ENCODE measurements at regions not wholly inside any gene's neighbourhood (a gene's known extent, or its start where the extent isn't known, plus 50 kb on each side); places are given as distances from the start of the nearest gene placed in this dataset.

- no peak for DNase-seq
These were observed 357.6 kb downstream of the TBC1D4 start for GRCh38 chr13:75124415-75124814.

DNA sequence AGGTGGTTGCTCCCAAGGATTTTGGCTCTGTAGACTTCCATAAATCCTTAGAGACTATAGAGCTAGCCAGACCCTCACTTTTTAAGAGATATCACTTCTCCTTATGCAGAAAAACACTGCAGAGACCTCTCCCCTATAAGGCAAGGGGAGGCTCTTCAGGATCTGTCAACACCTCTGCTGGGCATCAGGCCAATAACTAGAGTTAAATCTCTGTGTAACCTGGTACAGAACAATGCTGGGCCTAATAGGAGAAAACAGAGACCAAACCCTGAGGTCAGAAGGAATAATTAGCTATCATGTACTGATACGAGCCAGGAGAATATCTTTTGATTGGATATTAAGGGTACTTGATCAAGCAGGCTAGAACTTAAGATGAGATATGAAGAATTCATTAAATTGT, 358.5 kb downstream of the TBC1D4 start:
- DNase-seq = no peak

DNA sequence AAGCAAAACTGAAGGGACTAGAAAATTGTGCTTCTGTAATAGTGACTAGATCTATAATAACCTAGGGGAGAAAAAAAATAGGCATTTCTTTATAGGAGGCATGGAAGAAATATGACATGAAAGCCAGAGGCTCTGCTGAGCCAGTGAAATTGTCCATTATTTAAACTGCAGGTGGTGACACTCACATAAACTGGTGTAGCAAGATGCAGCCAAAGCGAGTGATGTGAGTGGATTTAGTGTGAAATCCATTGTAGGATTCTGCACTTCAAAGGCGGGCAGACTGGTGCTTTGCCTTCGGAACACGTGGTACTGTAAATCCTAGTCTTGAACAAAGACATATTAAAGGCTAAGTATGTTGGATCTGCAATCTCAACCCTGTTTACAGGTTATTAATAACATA, 361.9 kb downstream of the TBC1D4 start:
- no peak for DNase-seq

- DNase-seq = no peak
These were observed 366.8 kb downstream of the TBC1D4 start for GRCh38 chr13:75115171-75115570.

GRCh38 chr13:75103976-75104375, 378.0 kb downstream of the TBC1D4 start:
- DNase-seq = no peak

DNA sequence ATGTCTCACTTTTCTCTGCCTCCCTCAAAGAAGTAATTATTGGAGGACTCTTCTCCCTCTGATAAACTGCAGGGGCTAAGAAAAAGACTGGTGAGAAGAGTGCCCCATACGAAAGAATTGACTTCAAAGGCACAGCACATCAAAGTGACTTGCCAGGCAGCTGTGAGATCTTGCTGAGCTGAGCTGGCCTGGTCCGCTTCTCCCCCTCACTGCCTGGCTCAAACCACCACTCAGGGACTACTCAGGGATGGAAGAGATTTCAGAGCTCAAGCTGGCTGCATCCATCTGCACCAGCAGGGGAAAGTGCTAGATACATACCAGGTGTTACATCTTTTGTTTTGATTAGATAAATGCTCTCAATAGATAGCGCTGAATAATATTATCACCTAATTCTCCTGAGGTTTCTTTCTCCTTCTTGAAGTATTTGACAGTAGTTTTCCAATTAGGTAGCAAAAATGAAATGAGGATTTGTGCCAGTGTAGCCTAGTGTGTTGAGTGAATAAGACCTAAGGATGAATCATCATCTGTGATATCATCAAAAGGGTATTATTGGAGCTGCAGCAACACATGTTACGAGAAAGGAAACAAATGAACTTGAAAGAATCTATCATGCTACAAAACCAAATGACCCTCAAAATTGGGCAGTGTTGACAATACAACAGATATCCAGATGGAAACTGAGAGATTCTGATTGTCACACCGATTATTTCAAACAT, 379.8 kb downstream of the TBC1D4 start:
- DNase-seq = no peak

GRCh38 chr13:75101348-75101747, 380.6 kb downstream of the TBC1D4 start:
- DNase-seq = no peak

DNA sequence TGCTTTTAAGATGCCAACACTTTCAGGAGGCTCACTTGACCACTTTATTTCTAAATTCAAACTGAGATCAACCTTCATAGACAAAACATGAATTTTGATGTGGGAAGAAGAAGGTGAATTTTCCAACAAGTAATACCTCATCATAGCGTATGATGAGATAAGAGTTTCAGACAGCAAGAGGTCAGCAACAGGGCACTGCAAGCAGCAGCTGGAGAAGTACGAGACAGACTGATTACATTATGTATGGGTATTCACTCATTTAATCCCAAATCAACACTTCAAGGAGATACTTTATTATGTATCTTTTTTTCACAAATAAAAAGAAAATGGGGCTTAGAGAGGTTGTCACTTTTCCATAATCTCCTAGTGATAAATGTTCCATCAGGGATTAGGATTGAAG, 389.8 kb downstream of the TBC1D4 start:
- no peak for DNase-seq

- no peak for DNase-seq
These were observed 390.3 kb downstream of the TBC1D4 start for GRCh38 chr13:75091718-75092117.

GRCh38 chr13:75090872-75091615, 390.9 kb downstream of the TBC1D4 start:
- no peak for DNase-seq

DNA sequence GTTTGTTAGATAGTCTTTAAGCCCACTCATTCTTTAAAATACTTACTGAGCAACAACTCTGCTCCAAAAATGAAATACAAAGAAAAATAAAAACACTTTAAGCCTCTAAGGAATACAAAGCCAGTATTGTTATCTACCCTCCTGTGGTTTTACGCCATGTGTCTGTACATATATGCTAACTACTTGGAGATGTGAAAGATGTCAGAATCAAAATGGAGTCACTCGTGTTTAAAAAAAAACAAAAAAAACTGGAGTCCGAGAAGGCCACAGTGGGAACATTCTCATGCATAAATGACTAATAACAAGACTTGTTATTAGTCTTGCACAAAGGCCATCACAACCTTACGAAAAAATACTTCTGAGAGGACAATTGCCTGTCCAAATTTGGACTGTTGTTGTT, 393.1 kb downstream of the TBC1D4 start:
- no peak for DNase-seq

DNA sequence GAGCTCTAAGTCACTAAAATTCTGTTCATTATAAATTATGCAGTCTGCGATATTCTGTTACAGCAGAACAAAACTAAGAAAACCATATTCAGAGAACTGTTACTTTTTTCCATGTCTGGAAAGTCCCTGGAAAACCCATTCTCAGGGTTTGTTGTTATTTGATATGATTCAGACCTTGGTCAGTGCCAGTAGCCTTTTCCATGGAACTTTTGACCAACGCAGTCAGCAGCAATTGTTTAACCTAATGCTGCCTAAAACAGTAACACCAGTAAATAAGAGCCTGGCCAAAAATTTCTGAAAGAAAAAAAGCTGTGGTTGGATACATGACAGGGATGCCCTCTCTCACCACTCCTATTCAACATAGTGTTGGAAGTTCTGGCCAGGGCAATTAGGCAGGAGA, 402.7 kb downstream of the TBC1D4 start:
- no peak for DNase-seq

DNA sequence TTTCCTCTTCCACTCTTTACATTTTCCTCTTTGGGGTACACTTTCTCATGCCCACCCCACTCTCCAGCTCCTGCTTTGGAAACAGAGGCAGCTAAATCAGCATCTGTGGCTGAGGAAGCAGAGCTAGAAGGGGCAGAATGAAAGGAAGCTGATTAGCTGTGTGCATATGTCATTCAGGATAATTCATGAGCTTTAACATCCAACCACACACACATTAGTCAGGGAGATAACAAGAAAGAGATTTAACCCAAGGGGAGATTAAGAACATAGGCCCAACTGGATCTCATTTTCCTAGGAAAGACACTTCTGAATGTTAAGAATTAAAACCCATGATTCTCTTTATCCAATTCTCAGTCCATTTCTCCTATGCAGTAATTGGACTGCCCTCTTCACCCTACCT, 405.5 kb downstream of the TBC1D4 start:
- no peak for DNase-seq

GRCh38 chr13:75073786-75074185, 408.2 kb downstream of the TBC1D4 start:
- DNase-seq = peak; percentile 20

- no peak for DNase-seq
These were observed 409.1 kb downstream of the TBC1D4 start for GRCh38 chr13:75072891-75073290.

DNA sequence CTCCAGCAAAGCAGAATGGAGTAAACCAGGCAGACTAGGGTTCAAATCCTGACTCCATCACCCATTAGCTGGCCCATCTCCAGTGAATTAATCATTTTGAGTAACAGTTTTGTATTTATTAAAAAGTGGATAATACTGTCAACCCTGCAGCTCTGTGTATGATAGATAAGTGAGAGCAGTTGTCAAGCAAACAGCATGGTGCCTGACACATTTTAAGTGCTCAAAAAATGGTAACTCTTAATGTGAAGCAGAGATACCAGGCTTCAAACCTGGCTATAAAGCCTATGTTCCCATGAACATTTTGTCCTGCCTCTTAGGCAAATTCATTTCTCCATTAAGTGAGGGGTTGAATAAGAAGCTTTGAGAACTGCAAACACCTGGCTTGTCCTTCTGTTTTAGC, 409.6 kb downstream of the TBC1D4 start:
- peak; percentile 11 for DNase-seq

DNA sequence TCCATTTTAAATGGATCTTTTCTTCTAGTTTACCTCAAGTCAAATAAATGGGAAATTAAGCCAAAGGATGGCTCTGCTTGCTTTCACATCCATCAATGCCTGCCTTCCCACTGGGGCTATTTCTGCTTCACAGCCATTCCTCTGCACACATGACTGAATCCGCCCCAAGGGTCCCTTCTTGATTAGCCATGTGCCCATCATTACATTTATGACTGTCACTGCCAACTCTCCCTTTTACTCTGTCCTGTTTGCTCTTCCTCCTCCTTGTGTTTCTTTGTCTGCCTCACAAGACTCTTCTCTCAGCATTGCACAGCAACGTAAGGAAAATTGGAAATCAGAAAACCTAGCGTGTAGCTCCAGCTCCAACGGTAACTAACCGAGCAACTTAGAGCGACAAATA, 410.2 kb downstream of the TBC1D4 start:
- no peak for DNase-seq

DNA sequence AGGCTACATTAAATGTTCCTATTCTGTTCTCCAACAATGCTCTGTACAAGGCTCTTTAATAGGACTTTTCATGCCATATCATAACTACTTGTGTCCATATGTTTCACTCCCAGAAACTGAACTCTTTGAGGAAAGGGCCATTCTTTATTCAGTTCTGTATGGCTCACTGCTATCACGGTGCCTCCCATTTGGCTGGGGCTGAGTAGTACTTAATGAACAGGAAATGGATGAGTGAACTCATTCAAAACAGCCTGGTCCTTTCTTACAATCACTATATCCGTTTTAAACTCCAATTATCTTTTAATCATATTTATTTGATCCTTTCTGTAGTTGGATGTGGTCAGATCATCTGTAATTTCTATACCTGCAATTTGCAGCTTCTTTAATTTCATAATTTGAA, 410.6 kb downstream of the TBC1D4 start:
- DNase-seq = no peak

DNA sequence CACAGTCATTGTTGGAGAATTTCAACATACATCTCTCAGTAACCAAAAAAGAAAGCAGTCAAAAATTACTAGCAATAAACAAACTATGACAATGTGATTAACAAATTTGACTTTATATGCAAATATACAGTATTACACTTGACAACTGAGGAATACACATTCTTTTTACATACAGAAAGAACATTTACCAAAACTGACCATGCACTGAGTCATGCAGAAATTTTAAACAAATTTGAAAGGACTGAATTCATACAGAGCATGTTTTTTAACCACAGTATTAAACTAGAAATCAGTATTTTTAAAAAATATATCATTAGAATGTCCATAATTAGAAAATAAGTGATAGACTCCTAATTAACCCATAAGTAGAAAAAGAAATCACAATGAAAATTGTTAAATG, 420.1 kb downstream of the TBC1D4 start:
- DNase-seq = no peak

- no peak for DNase-seq
These were observed 426.7 kb downstream of the TBC1D4 start for GRCh38 chr13:75055296-75055695.

DNA sequence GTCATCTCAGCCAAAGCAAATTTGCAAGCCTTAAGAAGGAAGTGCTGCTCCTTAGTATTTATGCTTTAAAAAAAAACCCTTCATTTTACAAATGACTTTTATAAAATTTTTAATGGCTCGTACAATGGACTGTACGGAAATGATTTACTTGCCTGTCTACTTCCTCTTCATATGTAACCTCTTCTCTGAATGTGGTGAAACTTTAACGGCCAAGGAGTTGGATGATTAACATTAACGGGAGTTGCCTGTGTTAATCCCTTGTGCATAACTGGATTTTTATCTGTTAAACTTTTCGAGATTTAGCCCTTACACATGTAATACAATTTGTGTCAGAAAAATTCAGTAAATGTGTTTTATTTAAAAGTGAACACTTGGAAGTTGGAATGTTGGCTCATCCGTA, 429.4 kb downstream of the TBC1D4 start:
- no peak for DNase-seq

DNA sequence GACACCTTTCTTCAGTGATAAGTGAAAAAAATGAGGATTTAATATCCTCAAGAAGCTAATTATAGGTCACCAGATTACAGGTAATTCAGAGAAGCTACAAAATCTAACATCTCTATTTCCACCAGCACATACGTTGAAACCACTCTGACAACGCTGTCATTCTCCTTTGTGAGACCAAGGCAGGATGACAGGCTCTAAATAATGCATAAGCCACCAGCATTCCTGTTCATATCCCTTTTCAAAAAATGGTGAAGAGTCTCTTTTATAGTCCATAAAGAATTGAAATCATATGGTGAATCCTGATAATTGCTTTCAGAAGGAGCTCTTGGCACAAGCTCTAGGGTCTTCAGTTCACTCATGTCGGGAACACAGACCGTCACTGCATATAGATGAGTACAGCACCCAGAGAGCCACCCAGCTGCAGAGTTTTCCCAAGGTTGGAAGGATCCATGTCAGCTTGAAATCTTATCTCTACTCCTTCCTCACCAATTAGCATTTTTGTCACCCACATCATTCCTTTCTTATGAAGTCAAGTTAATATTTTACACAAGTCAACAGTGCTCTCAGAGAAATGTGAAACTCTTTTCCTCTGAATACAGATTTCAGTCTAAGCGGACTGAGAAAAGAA, 431.4 kb downstream of the TBC1D4 start:
- DNase-seq = no peak

DNA sequence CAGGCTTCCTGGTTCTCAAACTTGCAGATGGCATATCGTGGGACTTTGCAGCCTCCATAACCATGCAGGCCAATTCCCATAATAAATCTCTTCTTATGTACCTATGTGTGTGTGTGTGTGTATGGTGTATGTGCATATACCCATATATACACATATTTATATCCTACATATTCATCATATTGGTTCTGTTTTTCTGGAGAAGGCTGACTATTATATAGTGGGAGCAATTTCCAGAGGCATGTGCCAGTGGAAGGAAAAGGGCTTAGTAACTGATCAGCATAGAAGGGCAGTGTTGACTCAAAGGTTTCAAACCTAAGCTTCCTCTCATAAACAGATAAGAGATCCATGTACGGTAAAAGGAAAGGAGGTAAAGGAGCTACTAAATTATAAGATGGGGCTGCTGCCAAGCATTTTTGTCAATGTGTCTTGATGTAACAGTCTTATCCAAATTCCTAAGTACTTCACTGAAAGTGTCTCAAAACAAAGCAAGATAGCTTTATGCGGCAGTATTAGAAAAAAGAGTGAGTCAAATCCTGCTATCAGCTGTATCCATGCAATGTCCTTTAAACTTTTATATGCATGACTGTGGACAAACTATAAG, 432.1 kb downstream of the TBC1D4 start:
- DNase-seq = no peak

DNA sequence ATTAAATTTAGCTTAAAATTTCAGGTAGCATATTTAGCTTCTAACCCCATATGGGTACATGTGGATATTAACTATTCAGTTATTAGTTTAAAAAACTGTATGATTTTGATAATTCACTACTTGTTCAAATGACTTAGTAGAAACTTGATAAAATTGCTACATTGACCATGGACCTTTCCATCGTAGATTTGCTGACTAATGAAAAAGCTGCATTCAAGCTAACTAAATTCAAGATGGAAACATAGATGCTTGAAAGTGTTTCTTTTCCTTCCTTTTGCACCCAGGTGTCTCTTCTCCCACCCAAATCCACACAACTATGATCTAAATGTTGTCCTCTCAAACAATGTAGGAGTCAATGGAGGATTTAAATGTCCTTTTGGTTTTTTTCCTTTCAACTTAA, 439.2 kb downstream of the TBC1D4 start:
- DNase-seq = no peak
